Fibroblast of pulmonary artery (primary cell): ENCODE measurements at regions not wholly inside any gene's neighbourhood (a gene's known extent, or its start where the extent isn't known, plus 50 kb on each side); places are given as distances from the start of the nearest gene placed in this dataset.

Source experiments
- DNase-seq: peaks from one replicate; pipeline ENCODE4 v3.0.0-alpha.2; 2010; ENCODE audit warnings: low read depth
- H3K4me3 ChIP-seq: replicated peaks from 2 replicates; pipeline ENCODE4 v1.5.1; 2011; ENCODE audit warnings: low read depth, mild to moderate bottlenecking, control low read depth, low read length, moderate library complexity
- TF ChIP-seq, protein P1 (sequence below): IDR thresholded peaks from 2 replicates; pipeline ENCODE4 v1.5.1; 2011; ENCODE audit warnings: mild to moderate bottlenecking, control low read depth, low read length, inconsistent platforms; ENCODE audit errors: missing control alignments

DNA sequence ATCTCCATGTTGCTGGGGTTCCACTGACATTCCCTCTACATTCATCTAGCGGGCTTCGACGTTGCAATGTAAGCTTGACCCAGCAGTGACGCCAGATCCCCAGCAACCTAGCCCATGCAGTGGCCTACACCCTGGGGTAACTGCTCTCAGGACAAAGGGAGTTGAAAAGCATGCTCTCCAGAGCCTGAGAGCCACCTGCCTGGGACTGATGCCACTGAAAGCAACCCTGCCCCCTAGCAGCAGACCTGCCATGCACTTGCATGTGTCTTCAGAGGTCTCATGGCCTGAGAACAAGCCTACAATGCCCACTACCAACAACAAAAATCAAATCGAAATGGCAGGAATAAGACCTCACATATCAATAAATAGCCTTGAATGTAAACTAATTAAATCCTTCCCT, 330.3 kb downstream of the TRIM36 start:
- TF ChIP-seq, protein P1, sequence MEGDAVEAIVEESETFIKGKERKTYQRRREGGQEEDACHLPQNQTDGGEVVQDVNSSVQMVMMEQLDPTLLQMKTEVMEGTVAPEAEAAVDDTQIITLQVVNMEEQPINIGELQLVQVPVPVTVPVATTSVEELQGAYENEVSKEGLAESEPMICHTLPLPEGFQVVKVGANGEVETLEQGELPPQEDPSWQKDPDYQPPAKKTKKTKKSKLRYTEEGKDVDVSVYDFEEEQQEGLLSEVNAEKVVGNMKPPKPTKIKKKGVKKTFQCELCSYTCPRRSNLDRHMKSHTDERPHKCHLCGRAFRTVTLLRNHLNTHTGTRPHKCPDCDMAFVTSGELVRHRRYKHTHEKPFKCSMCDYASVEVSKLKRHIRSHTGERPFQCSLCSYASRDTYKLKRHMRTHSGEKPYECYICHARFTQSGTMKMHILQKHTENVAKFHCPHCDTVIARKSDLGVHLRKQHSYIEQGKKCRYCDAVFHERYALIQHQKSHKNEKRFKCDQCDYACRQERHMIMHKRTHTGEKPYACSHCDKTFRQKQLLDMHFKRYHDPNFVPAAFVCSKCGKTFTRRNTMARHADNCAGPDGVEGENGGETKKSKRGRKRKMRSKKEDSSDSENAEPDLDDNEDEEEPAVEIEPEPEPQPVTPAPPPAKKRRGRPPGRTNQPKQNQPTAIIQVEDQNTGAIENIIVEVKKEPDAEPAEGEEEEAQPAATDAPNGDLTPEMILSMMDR = no peak
- no peak overlapping the region for H3K4me3 ChIP-seq
- DNase-seq = no peak

DNA sequence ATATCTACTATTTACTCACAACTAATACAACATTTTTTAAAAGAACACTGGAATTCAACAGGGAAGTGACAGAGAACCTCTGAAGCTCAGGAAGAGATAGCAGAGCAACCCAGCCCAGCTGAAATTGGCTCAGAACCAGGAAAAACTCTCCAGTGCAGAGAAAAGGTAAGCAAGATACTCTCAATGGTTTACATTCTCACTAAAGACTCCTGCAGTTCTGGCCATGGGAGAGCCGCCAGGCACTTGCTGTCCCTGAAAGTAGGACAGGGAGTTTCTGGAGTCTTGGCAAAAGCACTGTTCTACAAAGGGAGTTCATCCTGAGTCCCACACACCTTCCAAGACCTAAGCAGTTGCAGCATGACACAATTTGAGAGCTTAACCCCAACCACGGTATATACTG, 330.8 kb downstream of the TRIM36 start:
- H3K4me3 ChIP-seq = no peak overlapping the region
- DNase-seq = no peak
- TF ChIP-seq, protein P1 = no peak

DNA sequence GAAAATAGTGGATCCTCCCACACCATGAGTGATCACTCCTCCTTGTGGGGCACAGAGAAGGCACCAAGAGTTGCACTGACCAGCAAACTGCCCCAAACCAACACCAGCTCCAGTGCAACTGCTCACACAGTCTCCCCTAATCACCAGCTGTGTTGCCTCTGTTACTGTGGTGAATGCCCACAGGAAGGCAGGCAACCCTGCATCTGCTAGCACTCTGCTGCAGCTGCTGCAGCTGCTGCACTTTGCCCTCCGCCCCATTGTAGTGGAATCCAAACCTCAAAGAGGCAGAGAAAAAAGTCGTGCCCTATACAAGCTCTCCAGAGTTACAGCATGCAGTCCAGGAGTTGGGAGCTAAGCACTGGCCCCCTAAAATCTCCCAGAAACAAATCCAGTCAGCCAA, 339.6 kb downstream of the TRIM36 start:
- H3K4me3 ChIP-seq = no peak overlapping the region
- TF ChIP-seq, protein P1 = no peak
- DNase-seq = no peak

DNA sequence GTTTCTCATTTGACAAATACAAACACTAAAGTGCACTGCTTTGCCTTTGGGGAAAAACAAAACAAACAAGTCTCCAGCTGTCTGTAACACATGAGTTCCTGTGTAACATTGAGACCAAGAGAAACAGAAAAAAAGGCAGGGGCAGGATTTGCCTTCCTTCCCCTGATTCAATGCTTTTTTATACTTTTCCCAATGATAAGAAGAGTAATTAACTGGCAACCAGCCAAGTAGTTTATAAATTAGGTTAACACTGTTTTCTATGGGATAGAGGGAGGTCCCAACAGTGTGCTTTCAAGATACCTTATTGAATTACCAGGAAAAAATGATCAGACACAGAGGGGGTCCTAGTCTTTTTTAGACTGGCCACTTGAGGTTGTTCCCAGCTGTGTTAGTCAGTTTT, 346.8 kb downstream of the TRIM36 start:
- TF ChIP-seq, protein P1 = no peak
- H3K4me3 ChIP-seq = no peak overlapping the region
- no peak for DNase-seq

DNA sequence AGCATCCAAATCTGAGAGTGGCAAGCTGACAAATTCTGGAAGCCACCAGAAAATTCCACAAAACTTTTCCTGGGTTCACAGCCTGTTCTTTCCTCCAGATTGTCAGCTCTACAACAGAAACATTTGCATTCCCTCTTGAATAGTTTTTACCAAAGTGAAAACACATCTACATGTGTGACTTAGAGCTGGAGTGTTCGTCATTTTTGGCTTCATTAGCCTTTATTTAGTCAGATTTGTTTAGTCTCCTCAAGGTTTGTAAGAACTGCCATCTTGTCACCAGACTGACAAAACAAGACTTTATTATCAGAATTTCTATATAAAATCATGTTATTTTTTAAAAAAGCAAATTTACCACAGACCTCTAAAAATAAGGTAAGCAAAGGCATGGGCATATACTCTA, 347.3 kb downstream of the TRIM36 start:
- H3K4me3 ChIP-seq = no peak overlapping the region
- TF ChIP-seq, protein P1 = no peak
- DNase-seq = no peak

DNA sequence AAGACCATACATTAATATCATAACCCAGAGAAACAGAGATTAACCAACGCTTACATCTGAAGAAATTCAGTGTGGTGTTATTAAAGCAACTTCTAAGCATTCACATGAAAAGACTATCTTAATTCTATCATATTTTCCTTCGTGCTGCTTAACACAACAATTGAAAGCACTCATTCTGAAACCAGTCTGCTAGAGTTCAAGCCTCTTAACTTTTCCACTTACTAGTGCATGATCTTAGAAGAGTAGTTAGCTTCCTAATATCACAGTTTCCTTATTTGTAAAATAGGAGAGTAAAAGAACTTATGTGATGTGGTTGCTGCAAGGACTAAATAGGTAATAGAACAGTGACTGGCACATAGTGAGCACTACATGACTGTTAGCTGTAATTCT, 379.3 kb downstream of the TRIM36 start:
- TF ChIP-seq, protein P1 = no peak
- no peak for DNase-seq
- no peak overlapping the region for H3K4me3 ChIP-seq

DNA sequence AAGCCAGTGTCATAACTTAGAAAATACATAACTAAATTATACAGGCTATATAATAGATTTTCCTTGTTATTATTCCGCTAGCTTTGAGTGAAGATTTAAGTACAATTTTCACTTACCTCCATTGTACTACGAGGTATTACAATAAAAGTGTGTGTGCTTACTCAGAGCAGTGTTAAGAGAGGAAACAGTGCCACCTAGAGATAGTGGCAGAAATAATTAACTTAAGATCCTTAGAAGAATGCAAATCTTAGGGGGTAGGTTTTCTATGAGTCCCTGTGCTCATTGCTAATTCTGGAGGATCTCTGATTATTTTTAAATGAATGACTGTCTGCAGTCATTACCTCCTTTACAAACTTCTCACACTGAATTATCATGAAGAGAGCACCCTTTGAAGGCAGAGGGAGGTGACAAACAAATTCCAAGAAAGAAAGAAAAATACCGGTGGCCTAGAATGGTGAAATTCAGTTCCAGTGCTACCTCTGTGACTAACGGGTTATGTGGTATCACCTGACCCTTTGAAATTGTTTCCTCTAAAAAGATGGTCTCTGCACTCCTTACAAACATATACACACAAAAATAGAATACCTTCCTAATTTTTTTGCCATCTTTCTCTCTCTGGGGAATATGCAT, 379.8 kb downstream of the TRIM36 start:
- TF ChIP-seq, protein P1 = no peak
- no peak overlapping the region for H3K4me3 ChIP-seq
- DNase-seq = peak; percentile 7
